ENCODE measurements at regions not wholly inside any gene's neighbourhood (a gene's known extent, or its start where the extent isn't known, plus 50 kb on each side); places are given as distances from the start of the nearest gene placed in this dataset.
"Not testable (repeated sequence)": the region's sequence is repeated elsewhere in the genome, so short reads cannot be mapped to it uniquely, and the experiment has no call there.

- TF ChIP-seq POLR2A (IDR thresholded peaks at IDR 0.05; ENCODE audit: low read depth, low read length): no peak
- TF ChIP-seq PAX5 (IDR thresholded peaks at IDR 0.05; ENCODE audit: insufficient read depth, low read length, severe bottlenecking): no peak
- no peak for TF ChIP-seq TAF1 (IDR thresholded peaks at IDR 0.05; ENCODE audit: low read depth, low read length)
- TF ChIP-seq POLR2AphosphoS5 (IDR thresholded peaks at IDR 0.05; ENCODE audit: low read depth, low read length): no peak
- FAIRE-seq (no peak), DNase-seq (ENCODE audit: insufficient read length, low spot score) (no peak)
Observed at GRCh38 chr19:20444202-20444885, 121.2 kb downstream of the ZNF737 start.

- not testable (repeated sequence) for FAIRE-seq; DNase-seq (ENCODE audit: insufficient read length, low spot score)
Observed at GRCh38 chr19:20432266-20432842, 133.2 kb downstream of the ZNF737 start.

- DNase-seq (ENCODE audit: insufficient read length, low spot score): no peak
- FAIRE-seq: no peak
- no peak for TF ChIP-seq TAF1 (IDR thresholded peaks at IDR 0.05; ENCODE audit: low read depth, low read length)
- TF ChIP-seq POU2F2 (IDR thresholded peaks at IDR 0.05; ENCODE audit: low read depth, low read length): no peak
- no peak for TF ChIP-seq SPI1 (IDR thresholded peaks at IDR 0.05; ENCODE audit: low read depth, low read length)
- TF ChIP-seq POLR2A (IDR thresholded peaks at IDR 0.05; ENCODE audit: low read depth, low read length): no peak
- no peak for TF ChIP-seq POLR2AphosphoS5 (IDR thresholded peaks at IDR 0.05; ENCODE audit: low read depth, low read length)
- no peak for TF ChIP-seq PAX5 (IDR thresholded peaks at IDR 0.05; ENCODE audit: insufficient read depth, low read length, severe bottlenecking)
Observed at GRCh38 chr19:20431826-20432225, 133.8 kb downstream of the ZNF737 start.

- DNase-seq (ENCODE audit: insufficient read length, low spot score) (no peak), FAIRE-seq (no peak)
- TF ChIP-seq POLR2A (IDR thresholded peaks at IDR 0.05; ENCODE audit: low read depth, low read length): no peak
- TF ChIP-seq SPI1 (IDR thresholded peaks at IDR 0.05; ENCODE audit: low read depth, low read length): no peak
- no peak for TF ChIP-seq PAX5 (IDR thresholded peaks at IDR 0.05; ENCODE audit: insufficient read depth, low read length, severe bottlenecking)
- no peak for TF ChIP-seq TAF1 (IDR thresholded peaks at IDR 0.05; ENCODE audit: low read depth, low read length)
- no peak for TF ChIP-seq POLR2AphosphoS5 (IDR thresholded peaks at IDR 0.05; ENCODE audit: low read depth, low read length)
- no peak for TF ChIP-seq POU2F2 (IDR thresholded peaks at IDR 0.05; ENCODE audit: low read depth, low read length)
Observed at GRCh38 chr19:20423381-20424197, 142.0 kb downstream of the ZNF737 start.

GRCh38 chr19:20422216-20423205, 143.1 kb downstream of the ZNF737 start:
- DNase-seq (ENCODE audit: insufficient read length, low spot score): no peak
- no peak for FAIRE-seq

GRCh38 chr19:20416661-20417060, 148.9 kb downstream of the ZNF737 start:
- FAIRE-seq (no peak), DNase-seq (ENCODE audit: insufficient read length, low spot score) (no peak)
- TF ChIP-seq SPI1 (IDR thresholded peaks at IDR 0.05; ENCODE audit: low read depth, low read length) (no peak), POLR2AphosphoS5 (IDR thresholded peaks at IDR 0.05; ENCODE audit: low read depth, low read length) (no peak), POU2F2 (IDR thresholded peaks at IDR 0.05; ENCODE audit: low read depth, low read length) (no peak), TAF1 (IDR thresholded peaks at IDR 0.05; ENCODE audit: low read depth, low read length) (no peak), PAX5 (IDR thresholded peaks at IDR 0.05; ENCODE audit: insufficient read depth, low read length, severe bottlenecking) (no peak), POLR2A (IDR thresholded peaks at IDR 0.05; ENCODE audit: low read depth, low read length) (no peak)

More at GRCh38 chr19:20422216-20423205, 143.1 kb downstream of the ZNF737 start:
- TF ChIP-seq TAF1 (IDR thresholded peaks at IDR 0.05; ENCODE audit: low read depth, low read length): no peak
- no peak for TF ChIP-seq PAX5 (IDR thresholded peaks at IDR 0.05; ENCODE audit: insufficient read depth, low read length, severe bottlenecking)
- TF ChIP-seq POLR2AphosphoS5 (IDR thresholded peaks at IDR 0.05; ENCODE audit: low read depth, low read length): no peak
- TF ChIP-seq POLR2A (IDR thresholded peaks at IDR 0.05; ENCODE audit: low read depth, low read length): no peak
- TF ChIP-seq POU2F2 (IDR thresholded peaks at IDR 0.05; ENCODE audit: low read depth, low read length): no peak
- TF ChIP-seq SPI1 (IDR thresholded peaks at IDR 0.05; ENCODE audit: low read depth, low read length): no peak

GRCh38 chr19:20414120-20414519, 151.5 kb downstream of the ZNF737 start:
- FAIRE-seq: no peak
- DNase-seq (ENCODE audit: insufficient read length, low spot score): no peak
- TF ChIP-seq POU2F2 (IDR thresholded peaks at IDR 0.05; ENCODE audit: low read depth, low read length) (no peak), POLR2A (IDR thresholded peaks at IDR 0.05; ENCODE audit: low read depth, low read length) (no peak), TAF1 (IDR thresholded peaks at IDR 0.05; ENCODE audit: low read depth, low read length) (no peak), PAX5 (IDR thresholded peaks at IDR 0.05; ENCODE audit: insufficient read depth, low read length, severe bottlenecking) (no peak), SPI1 (IDR thresholded peaks at IDR 0.05; ENCODE audit: low read depth, low read length) (no peak), POLR2AphosphoS5 (IDR thresholded peaks at IDR 0.05; ENCODE audit: low read depth, low read length) (no peak)

GRCh38 chr19:20413705-20414104, 151.9 kb downstream of the ZNF737 start:
- no peak for DNase-seq (ENCODE audit: insufficient read length, low spot score)
- TF ChIP-seq PAX5 (IDR thresholded peaks at IDR 0.05; ENCODE audit: insufficient read depth, low read length, severe bottlenecking) (no peak), POU2F2 (IDR thresholded peaks at IDR 0.05; ENCODE audit: low read depth, low read length) (no peak), POLR2A (IDR thresholded peaks at IDR 0.05; ENCODE audit: low read depth, low read length) (no peak), POLR2AphosphoS5 (IDR thresholded peaks at IDR 0.05; ENCODE audit: low read depth, low read length) (no peak), SPI1 (IDR thresholded peaks at IDR 0.05; ENCODE audit: low read depth, low read length) (no peak), TAF1 (IDR thresholded peaks at IDR 0.05; ENCODE audit: low read depth, low read length) (no peak)
- no peak for FAIRE-seq

All from GM12891 (cell line).